DND-41 (cell line): ENCODE measurements at regions not wholly inside any gene's neighbourhood (a gene's known extent, or its start where the extent isn't known, plus 50 kb on each side); places are given as distances from the start of the nearest gene placed in this dataset.

Experiments used
- CTCF ChIP-seq: IDR thresholded peaks from 2 replicates; pipeline ENCODE4 v1.5.1; 2012; ENCODE audit warnings: borderline replicate concordance, low read length, moderate library complexity, mild to moderate bottlenecking; ENCODE audit not compliant: poor library complexity, severe bottlenecking; ENCODE audit errors: extremely low read depth
- EZH2 ChIP-seq: IDR thresholded peaks from 3 replicates; pipeline ENCODE4 v1.6.1; 2012; ENCODE audit warnings: borderline replicate concordance, low read depth, mild to moderate bottlenecking, moderate library complexity, low read length, inconsistent platforms; ENCODE audit not compliant: severe bottlenecking

GRCh38 chr3:188092648-188093047, 61.3 kb upstream of the LPP start:
- TF ChIP-seq CTCF = no peak
- no peak for TF ChIP-seq EZH2
